Neural cell (in vitro differentiated cells): ENCODE measurements at regions not wholly inside any gene's neighbourhood (a gene's known extent, or its start where the extent isn't known, plus 50 kb on each side); places are given as distances from the start of the nearest gene placed in this dataset.

Source experiments
- H2AFZ ChIP-seq: fragments of 200-600, 300-800 bp; sonication (generic), shearing (Covaris generic); 2 replicates; pipeline ENCODE4 v1.6.0; 2014; ENCODE audit warnings: low read depth, mild to moderate bottlenecking, antibody characterized with exemption, low read length, moderate library complexity
- H3F3A ChIP-seq: fragments of 200-600 bp; shearing (Covaris generic); 2 replicates; pipeline ENCODE4 v1.6.1; 2016; ENCODE audit warnings: mild to moderate bottlenecking, moderate library complexity, mixed read lengths, antibody characterized with exemption, low read length; ENCODE audit not compliant: insufficient read depth, poor library complexity, severe bottlenecking
- H3K27ac ChIP-seq: fragments of 200-600, 300-800 bp; sonication (generic), shearing (Covaris generic); 2 replicates; pipeline ENCODE4 v1.5.1; 2014; ENCODE audit warnings: mild to moderate bottlenecking, low read length, moderate library complexity
- H3K27me3 ChIP-seq: fragments of 300-800, 200-600 bp; sonication (generic), shearing (Covaris generic); 2 replicates; pipeline ENCODE4 v1.6.0; 2014; ENCODE audit warnings: mild to moderate bottlenecking, low read depth, low read length, moderate library complexity; ENCODE audit not compliant: insufficient read depth
- H3K36me3 ChIP-seq: fragments of 300-800, 200-600 bp; sonication (generic), shearing (Covaris generic); 2 replicates; pipeline ENCODE4 v1.5.1; 2014; ENCODE audit warnings: mild to moderate bottlenecking, antibody characterized with exemption, low read length, moderate library complexity; ENCODE audit not compliant: insufficient read depth
- H3K4me2 ChIP-seq: fragments of 300-800, 200-600 bp; sonication (generic), shearing (Covaris generic); 2 replicates; pipeline ENCODE4 v1.6.0; 2014; ENCODE audit warnings: mild to moderate bottlenecking, low read length
- H3K4me3 ChIP-seq: fragments of 300-800, 200-600 bp; sonication (generic), shearing (Covaris generic); 2 replicates; pipeline ENCODE4 v1.5.1; 2014; ENCODE audit warnings: mild to moderate bottlenecking, low read length, moderate library complexity
- H3K79me2 ChIP-seq: fragments of 200-600 bp; shearing (Covaris generic); replicated peaks from 2 replicates; pipeline ENCODE4 v1.6.0; 2014; ENCODE audit warnings: mild to moderate bottlenecking, low read length, moderate library complexity; ENCODE audit not compliant: insufficient read depth
- H3K9ac ChIP-seq: fragments of 300-800, 200-600 bp; sonication (generic), shearing (Covaris generic); 2 replicates; pipeline ENCODE4 v1.6.1; 2016; ENCODE audit warnings: mild to moderate bottlenecking, low read length, mixed read lengths
- H3K9me2 ChIP-seq: fragments of 200-600 bp; shearing (Covaris generic); 2 replicates; pipeline ENCODE4 v1.6.1; 2016; ENCODE audit warnings: mild to moderate bottlenecking, low read length, mixed read lengths; ENCODE audit not compliant: insufficient read depth
- H3K9me3 ChIP-seq: fragments of 200-600, 300-800 bp; sonication (generic), shearing (Covaris generic); 2 replicates; pipeline ENCODE4 v1.6.1; 2016; ENCODE audit warnings: mild to moderate bottlenecking, mixed run types, low read length, moderate library complexity, mixed read lengths
- H4K20me1 ChIP-seq: fragments of 200-600 bp; shearing (Covaris generic); 2 replicates; pipeline ENCODE4 v1.6.1; 2016; ENCODE audit warnings: mild to moderate bottlenecking, mixed run types; ENCODE audit not compliant: insufficient read depth
- CTCF ChIP-seq: fragments of 450-650 bp; IDR thresholded peaks from 2 replicates; pipeline ENCODE4 v1.5.1; 2014; ENCODE audit warnings: antibody characterized with exemption, mild to moderate bottlenecking, moderate library complexity; ENCODE audit not compliant: poor library complexity, severe bottlenecking
- EP300 ChIP-seq: fragments of 450-650 bp; conservative IDR thresholded peaks from 2 replicates; pipeline ENCODE4 v1.6.1; 2014; ENCODE audit warnings: antibody characterized with exemption, mild to moderate bottlenecking, moderate library complexity; ENCODE audit not compliant: poor library complexity, severe bottlenecking
- EZH2 ChIP-seq: fragments of 200-600, 300-800 bp; shearing (Covaris generic), sonication (generic); IDR thresholded peaks from 2 replicates; pipeline ENCODE4 v1.6.1; 2014; ENCODE audit warnings: antibody characterized with exemption, low read length, borderline replicate concordance, mild to moderate bottlenecking; ENCODE audit not compliant: insufficient read depth, poor library complexity, severe bottlenecking
- MXI1 ChIP-seq: fragments of 450-650 bp; conservative IDR thresholded peaks from 2 replicates; pipeline ENCODE4 v1.6.1; 2014; ENCODE audit warnings: antibody characterized with exemption, mild to moderate bottlenecking; ENCODE audit not compliant: poor library complexity, severe bottlenecking
- POLR2AphosphoS5 ChIP-seq: IDR thresholded peaks from 2 replicates; pipeline ENCODE4 v1.6.1; 2012
- RAD21 ChIP-seq: fragments of 450-650 bp; conservative IDR thresholded peaks from 2 replicates; pipeline ENCODE4 v1.6.1; 2014; ENCODE audit warnings: antibody characterized with exemption, mild to moderate bottlenecking, moderate library complexity
- REST ChIP-seq: IDR thresholded peaks from 2 replicates; pipeline ENCODE4 v1.6.1; 2012; ENCODE audit warnings: borderline replicate concordance
- SMC3 ChIP-seq: fragments of 450-650 bp; conservative IDR thresholded peaks from 2 replicates; pipeline ENCODE4 v1.6.1; 2014; ENCODE audit warnings: antibody characterized with exemption, mild to moderate bottlenecking, moderate library complexity; ENCODE audit not compliant: poor library complexity
- TAF1 ChIP-seq: IDR thresholded peaks from 2 replicates; pipeline ENCODE4 v1.6.1; 2012; ENCODE audit warnings: low read depth

GRCh38 chr2:147567136-147567535, 277.7 kb upstream of the ACVR2A start:
- H3K4me3 ChIP-seq = no peak overlapping the region
- no peaks in the 10 kb centered on the region for H3K9me2 ChIP-seq
- H3K9ac ChIP-seq = no peak overlapping the region
- no peaks in the 10 kb centered on the region for H3K9me3 ChIP-seq
- no peak overlapping the region for H3K27ac ChIP-seq
- H2AFZ ChIP-seq = no peak overlapping the region
- H4K20me1 ChIP-seq = no peaks in the 10 kb centered on the region
- no peaks in the 10 kb centered on the region for H3K36me3 ChIP-seq
- TF ChIP-seq RAD21 (no peak), EP300 (no peak), CTCF (no peak), TAF1 (no peak), SMC3 (no peak), REST (no peak), EZH2 (no peak), MXI1 (no peak), POLR2AphosphoS5 (no peak)
- no peak overlapping the region for H3K4me2 ChIP-seq
- H3K79me2 ChIP-seq = no peaks in the 10 kb centered on the region
- no peaks in the 10 kb centered on the region for H3F3A ChIP-seq
- no peaks in the 10 kb centered on the region for H3K27me3 ChIP-seq

- no peaks in the 10 kb centered on the region for H3K27me3 ChIP-seq
- H3K4me3 ChIP-seq = no peak overlapping the region
- H3K27ac ChIP-seq = no peak overlapping the region
- H3K36me3 ChIP-seq = no peaks in the 10 kb centered on the region
- H3K9me2 ChIP-seq = no peaks in the 10 kb centered on the region
- H3K79me2 ChIP-seq = no peaks in the 10 kb centered on the region
- H3K9me3 ChIP-seq = no peaks in the 10 kb centered on the region
- H3F3A ChIP-seq = no peaks in the 10 kb centered on the region
- H4K20me1 ChIP-seq = no peaks in the 10 kb centered on the region
- H3K4me2 ChIP-seq = no peak overlapping the region
- no peak overlapping the region for H3K9ac ChIP-seq
- TF ChIP-seq POLR2AphosphoS5 = no peak
- no peak for TF ChIP-seq EZH2
- TF ChIP-seq RAD21 = no peak
- no peak for TF ChIP-seq TAF1
- TF ChIP-seq SMC3 = no peak
- TF ChIP-seq MXI1 = no peak
- TF ChIP-seq REST = no peak
- TF ChIP-seq CTCF = no peak
- TF ChIP-seq EP300 = no peak
- no peak overlapping the region for H2AFZ ChIP-seq
These were observed 283.9 kb upstream of the ACVR2A start for GRCh38 chr2:147560810-147561535.
